Endothelial cell of umbilical vein (primary cell): ENCODE measurements at regions not wholly inside any gene's neighbourhood (a gene's known extent, or its start where the extent isn't known, plus 50 kb on each side); places are given as distances from the start of the nearest gene placed in this dataset.

Experiments used
- BruUV-seq: library from RNA; stranded (reverse); fragments of 400-500 nt; replicated peaks from 2 replicates; lab custom pipeline; 2021; lab: Mats Ljungman, UMichigan
- CTCF ChIA-PET: fragments of 300-600, 350-600 bp; sonication (Branson Sonifier 250); formaldehyde crosslinking; loops from one replicate; lab custom pipeline; 2021; ENCODE audit warnings: antibody characterized with exemption, inconsistent platforms; lab: Charles Lee
- POLR2A ChIA-PET: fragments of 300-600, 350-600 bp; sonication (Branson Sonifier 250); formaldehyde crosslinking; loops from one replicate; lab custom pipeline; 2021; ENCODE audit warnings: antibody characterized with exemption, inconsistent platforms; lab: Charles Lee
- DNase-seq: peaks from one replicate; pipeline ENCODE4 v3.0.0-alpha.2; 2011; ENCODE audit warnings: low read depth, low spot score
- FAIRE-seq: peaks from 2 replicates; lab custom pipeline; 2011; peaks lifted over from hg19 to GRCh38; lab: Jason Lieb, UNC
- H2AFZ ChIP-seq: 2 replicates; pipeline ENCODE4 v1.6.0; 2012; ENCODE audit warnings: low read depth, low read length, control low read depth, inconsistent platforms
- H3K27ac ChIP-seq: 2 replicates; pipeline ENCODE4 v1.5.1; 2011; ENCODE audit warnings: low read depth, mild to moderate bottlenecking, control low read depth, low read length, moderate library complexity; ENCODE audit not compliant: insufficient read depth
- H3K27me3 ChIP-seq, 2 experiments: 2 replicates each; pipeline versions ENCODE4 v1.6.0 to v1.6.1; 2011; ENCODE audit warnings: low read length in 2 of 2, mixed read lengths in 1 of 2; ENCODE audit not compliant: control insufficient read depth in 2 of 2, insufficient read depth in 2 of 2
- H3K36me3 ChIP-seq, 2 experiments: 2 replicates in 1 of 2; 3 replicates in 1 of 2; pipeline ENCODE4 v1.5.1; 2011; ENCODE audit warnings: low read length in 2 of 2, mild to moderate bottlenecking in 1 of 2, moderate library complexity in 1 of 2; ENCODE audit not compliant: control insufficient read depth in 2 of 2, insufficient read depth in 2 of 2; ENCODE audit errors: extremely low read depth in 1 of 2
- H3K4me1 ChIP-seq: 3 replicates; pipeline ENCODE4 v1.5.1; 2011; ENCODE audit warnings: mild to moderate bottlenecking, low read length; ENCODE audit not compliant: control insufficient read depth, insufficient read depth; ENCODE audit errors: extremely low read depth
- H3K4me2 ChIP-seq: 2 replicates; pipeline ENCODE4 v1.6.1; 2011; ENCODE audit warnings: low read length, control low read depth, mixed read lengths; ENCODE audit not compliant: insufficient read depth
- H3K4me3 ChIP-seq, 3 experiments: fragments of 200-600 bp in 1 of 3; sonication (generic), shearing (Covaris generic) in 1 of 3; replicated peaks in 1 of 3; 2 replicates each; pipeline ENCODE4 v1.5.1; 2011 to 2016; ENCODE audit warnings: control low read depth in 3 of 3, low read length in 3 of 3, mild to moderate bottlenecking in 2 of 3, inconsistent platforms in 1 of 3, low read depth in 1 of 3, moderate library complexity in 1 of 3; ENCODE audit not compliant: insufficient read depth in 1 of 3
- H3K79me2 ChIP-seq: 2 replicates; pipeline ENCODE4 v1.6.0; 2012; ENCODE audit warnings: low read length, inconsistent platforms; ENCODE audit not compliant: control insufficient read depth, insufficient read depth
- H3K9ac ChIP-seq: replicated peaks from 2 replicates; pipeline ENCODE3; 2011; ENCODE audit warnings: low read length, control low read depth; ENCODE audit not compliant: insufficient read depth; ENCODE audit errors: extremely low read depth
- H3K9me1 ChIP-seq: replicated peaks from 3 replicates; pipeline ENCODE4 v1.6.0; 2011; ENCODE audit warnings: mild to moderate bottlenecking, low read length; ENCODE audit not compliant: control insufficient read depth, insufficient read depth; ENCODE audit errors: extremely low read depth
- H3K9me3 ChIP-seq: replicated peaks from 2 replicates; pipeline ENCODE4 v1.5.1; 2012; ENCODE audit warnings: low read length, inconsistent platforms; ENCODE audit not compliant: control insufficient read depth, insufficient read depth
- H4K20me1 ChIP-seq: replicated peaks from 2 replicates; pipeline ENCODE3; 2011; ENCODE audit warnings: mild to moderate bottlenecking, low read length; ENCODE audit not compliant: control insufficient read depth, insufficient read depth; ENCODE audit errors: extremely low read depth
- EZH2 ChIP-seq: IDR thresholded peaks from 2 replicates; pipeline ENCODE4 v1.6.1; 2012; ENCODE audit warnings: borderline replicate concordance, low read depth, mild to moderate bottlenecking, moderate library complexity, low read length, inconsistent platforms; ENCODE audit not compliant: severe bottlenecking
- FOS ChIP-seq: IDR thresholded peaks from 2 replicates; pipeline ENCODE4 v1.6.1; 2011; ENCODE audit warnings: mild to moderate bottlenecking, low read length, moderate library complexity, borderline replicate concordance; ENCODE audit not compliant: insufficient read depth
- GATA2 ChIP-seq: IDR thresholded peaks from 2 replicates; pipeline ENCODE4 v1.7.0; 2011; ENCODE audit warnings: low read depth, mild to moderate bottlenecking, moderate library complexity, mixed read lengths, low read length; ENCODE audit not compliant: insufficient read length, insufficient read depth
- JUN ChIP-seq: IDR thresholded peaks from 2 replicates; pipeline ENCODE4 v1.6.1; 2011; ENCODE audit warnings: borderline replicate concordance, low read depth; ENCODE audit not compliant: insufficient read length, insufficient read depth
- MAX ChIP-seq: IDR thresholded peaks from 2 replicates; pipeline ENCODE4 v1.6.1; 2011; ENCODE audit not compliant: insufficient read depth, insufficient read length
- MYC ChIP-seq: IDR thresholded peaks from one replicate; pipeline ENCODE4 v1.6.1; 2011; ENCODE audit warnings: mild to moderate bottlenecking, low read depth, low read length
- POLR2A ChIP-seq: IDR thresholded peaks from 2 replicates; pipeline ENCODE4 v1.6.1; 2012; ENCODE audit warnings: low read depth, mild to moderate bottlenecking, control low read depth, low read length
- POLR2AphosphoS5 ChIP-seq: IDR thresholded peaks from 2 replicates; pipeline ENCODE4 v1.6.1; 2012; ENCODE audit warnings: low read depth, mild to moderate bottlenecking, control low read depth, low read length, moderate library complexity; ENCODE audit not compliant: insufficient read depth
- dilution Hi-C: fragments of 300-500 bp; cut with MboI; formaldehyde crosslinking; loops from one replicate; pipeline ENCODE4 v1.15.0; 2019; ENCODE audit warnings: low sequenced_read_pairs; ENCODE audit not compliant: extremely low pct_ligation_motif_present
- intact Hi-C: fragments of 100-400 bp; cut with micrococcal nuclease; formaldehyde crosslinking; loops from one replicate; pipeline ENCODE4 v1.10.0; 2022
- TF ChIP-seq, protein P1 (sequence below), 2 donors: IDR thresholded peaks; 1 replicate in 1 of 2; 2 replicates in 1 of 2; pipeline ENCODE4 v1.5.1; 2011; ENCODE audit warnings: low read length in 2 of 2, mild to moderate bottlenecking in 2 of 2, moderate library complexity in 2 of 2, control low read depth in 1 of 2, inconsistent platforms in 1 of 2, low read depth in 1 of 2; ENCODE audit not compliant: insufficient read depth in 1 of 2; ENCODE audit errors: extremely low read depth in 1 of 2

- peaks cover 6% of the 10 kb centered on the region for H3K9me3 ChIP-seq
Measured at GRCh38 chr19:29389495-29389894, 136.3 kb upstream of the VSTM2B start.

GRCh38 chr19:29390742-29391141 lies 135.1 kb upstream of the VSTM2B start:
- Histone ChIP-seq H3K36me3 (no peaks in the 10 kb centered on the region), H3K4me1 (no peaks in the 10 kb centered on the region), H3K9ac (no peak overlapping the region), H3K9me1 (no peaks in the 10 kb centered on the region), H3K4me2 (no peak overlapping the region), H3K9me3 (peaks cover 6% of the 10 kb centered on the region), H3K4me3 (no peak overlapping the region), H3K27ac (no peak overlapping the region), H3K79me2 (no peaks in the 10 kb centered on the region), H4K20me1 (no peaks in the 10 kb centered on the region), H2AFZ (no peak overlapping the region), H3K27me3 (no peaks in the 10 kb centered on the region)
- POLR2A ChIA-PET: no interaction called here
- no peak for FAIRE-seq
- intact Hi-C loops: no loop called here
- no peak for DNase-seq
- TF ChIP-seq JUN (no peak), MYC (no peak), EZH2 (no peak), MAX (no peak), POLR2A (no peak)
- TF ChIP-seq, protein P1, sequence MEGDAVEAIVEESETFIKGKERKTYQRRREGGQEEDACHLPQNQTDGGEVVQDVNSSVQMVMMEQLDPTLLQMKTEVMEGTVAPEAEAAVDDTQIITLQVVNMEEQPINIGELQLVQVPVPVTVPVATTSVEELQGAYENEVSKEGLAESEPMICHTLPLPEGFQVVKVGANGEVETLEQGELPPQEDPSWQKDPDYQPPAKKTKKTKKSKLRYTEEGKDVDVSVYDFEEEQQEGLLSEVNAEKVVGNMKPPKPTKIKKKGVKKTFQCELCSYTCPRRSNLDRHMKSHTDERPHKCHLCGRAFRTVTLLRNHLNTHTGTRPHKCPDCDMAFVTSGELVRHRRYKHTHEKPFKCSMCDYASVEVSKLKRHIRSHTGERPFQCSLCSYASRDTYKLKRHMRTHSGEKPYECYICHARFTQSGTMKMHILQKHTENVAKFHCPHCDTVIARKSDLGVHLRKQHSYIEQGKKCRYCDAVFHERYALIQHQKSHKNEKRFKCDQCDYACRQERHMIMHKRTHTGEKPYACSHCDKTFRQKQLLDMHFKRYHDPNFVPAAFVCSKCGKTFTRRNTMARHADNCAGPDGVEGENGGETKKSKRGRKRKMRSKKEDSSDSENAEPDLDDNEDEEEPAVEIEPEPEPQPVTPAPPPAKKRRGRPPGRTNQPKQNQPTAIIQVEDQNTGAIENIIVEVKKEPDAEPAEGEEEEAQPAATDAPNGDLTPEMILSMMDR (IDR thresholded peaks at IDR 0.05; ENCODE audit: extremely low read depth in 1 of 2, insufficient read depth in 1 of 2, low read depth in 1 of 2, low read length in 2 of 2): no peak
- BruUV-seq: no TSS peak
- CTCF ChIA-PET: no interaction called here
- dilution Hi-C loops: no loop called here

More at GRCh38 chr19:29389495-29389894, 136.3 kb upstream of the VSTM2B start:
- BruUV-seq: no TSS peak
- no peaks in the 10 kb centered on the region for H4K20me1 ChIP-seq
- H3K9ac ChIP-seq: no peak overlapping the region
- DNase-seq (no peak), FAIRE-seq (no peak)
- TF ChIP-seq FOS (no peak), JUN (no peak), POLR2AphosphoS5 (no peak), POLR2A (no peak), MYC (no peak), GATA2 (no peak)
- TF ChIP-seq, protein P1 (IDR thresholded peaks at IDR 0.05; ENCODE audit: extremely low read depth in 1 of 2, insufficient read depth in 1 of 2, low read depth in 1 of 2, low read length in 2 of 2): no peak
- ChIA-PET POLR2A (no interaction called here), CTCF (no interaction called here)
- no peaks in the 10 kb centered on the region for H3K36me3 ChIP-seq
- H3K4me1 ChIP-seq: no peaks in the 10 kb centered on the region
- no peaks in the 10 kb centered on the region for H3K9me1 ChIP-seq
- no peak overlapping the region for H2AFZ ChIP-seq
- no peak overlapping the region for H3K4me3 ChIP-seq
- intact Hi-C loops: no loop called here
- no peaks in the 10 kb centered on the region for H3K79me2 ChIP-seq
- dilution Hi-C loops: no loop called here
- no peak overlapping the region for H3K4me2 ChIP-seq
- no peak overlapping the region for H3K27ac ChIP-seq
- H3K27me3 ChIP-seq: no peaks in the 10 kb centered on the region
